ENCODE measurements at regions not wholly inside any gene's neighbourhood (a gene's known extent, or its start where the extent isn't known, plus 50 kb on each side); places are given as distances from the start of the nearest gene placed in this dataset.

DNA sequence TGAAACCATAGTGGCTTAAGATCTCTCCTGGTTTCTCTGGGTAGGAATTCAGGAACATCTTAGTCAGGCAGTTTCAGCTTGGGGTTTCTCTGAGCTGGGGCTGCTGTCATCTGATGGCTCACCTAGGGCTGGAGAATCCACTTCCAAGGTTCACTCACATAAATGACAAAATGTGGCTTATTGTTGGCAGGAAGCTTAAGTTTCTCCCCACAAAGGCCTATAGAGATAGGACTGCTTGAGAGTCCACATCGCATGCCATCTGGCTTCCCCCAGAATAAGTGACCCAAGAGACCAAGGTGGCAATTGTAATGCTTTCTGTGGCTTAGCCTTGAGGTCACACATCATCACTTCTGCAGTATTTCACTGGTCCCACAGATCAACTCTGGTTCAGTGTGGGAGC is 131.4 kb downstream of the EDN1 start:
- no peak for DNase-seq (ENCODE audit: low spot score)
- Mint-ChIP-seq H3K4me1 (peaks cover 27% of the 10 kb centered on the region), H3K27ac (no peak overlapping the region), H3K4me3 (no peak overlapping the region), H3K36me3 (peaks cover 9% of the 10 kb centered on the region; the same call in 1 of the 2 replicates), H3K9me3 (peaks cover 17% of the 10 kb centered on the region), H3K27me3 (ENCODE audit: low read depth) (no peaks in the 10 kb centered on the region)
- ChIA-PET POLR2A (no interaction called here), CTCF (interaction anchor here (0.7 kb wide), 1 partner anchor 62 kb away, joined by 3 read pairs; no protein-coding TSS in a partner anchor)
- ATAC-seq: no peak
- TF ChIP-seq, protein P1, sequence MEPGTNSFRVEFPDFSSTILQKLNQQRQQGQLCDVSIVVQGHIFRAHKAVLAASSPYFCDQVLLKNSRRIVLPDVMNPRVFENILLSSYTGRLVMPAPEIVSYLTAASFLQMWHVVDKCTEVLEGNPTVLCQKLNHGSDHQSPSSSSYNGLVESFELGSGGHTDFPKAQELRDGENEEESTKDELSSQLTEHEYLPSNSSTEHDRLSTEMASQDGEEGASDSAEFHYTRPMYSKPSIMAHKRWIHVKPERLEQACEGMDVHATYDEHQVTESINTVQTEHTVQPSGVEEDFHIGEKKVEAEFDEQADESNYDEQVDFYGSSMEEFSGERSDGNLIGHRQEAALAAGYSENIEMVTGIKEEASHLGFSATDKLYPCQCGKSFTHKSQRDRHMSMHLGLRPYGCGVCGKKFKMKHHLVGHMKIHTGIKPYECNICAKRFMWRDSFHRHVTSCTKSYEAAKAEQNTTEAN (CRISPR knock-in tag; IDR thresholded peaks at IDR 0.05): no peak
- TF ChIP-seq NFE2L1 (CRISPR knock-in tag; IDR thresholded peaks at IDR 0.05) (no peak), MXD4 (CRISPR knock-in tag; IDR thresholded peaks at IDR 0.05; ENCODE audit: borderline replicate concordance) (no peak), ZBTB21 (CRISPR knock-in tag; IDR thresholded peaks at IDR 0.05; ENCODE audit: borderline replicate concordance) (no peak)
- TF ChIP-seq, protein P2, sequence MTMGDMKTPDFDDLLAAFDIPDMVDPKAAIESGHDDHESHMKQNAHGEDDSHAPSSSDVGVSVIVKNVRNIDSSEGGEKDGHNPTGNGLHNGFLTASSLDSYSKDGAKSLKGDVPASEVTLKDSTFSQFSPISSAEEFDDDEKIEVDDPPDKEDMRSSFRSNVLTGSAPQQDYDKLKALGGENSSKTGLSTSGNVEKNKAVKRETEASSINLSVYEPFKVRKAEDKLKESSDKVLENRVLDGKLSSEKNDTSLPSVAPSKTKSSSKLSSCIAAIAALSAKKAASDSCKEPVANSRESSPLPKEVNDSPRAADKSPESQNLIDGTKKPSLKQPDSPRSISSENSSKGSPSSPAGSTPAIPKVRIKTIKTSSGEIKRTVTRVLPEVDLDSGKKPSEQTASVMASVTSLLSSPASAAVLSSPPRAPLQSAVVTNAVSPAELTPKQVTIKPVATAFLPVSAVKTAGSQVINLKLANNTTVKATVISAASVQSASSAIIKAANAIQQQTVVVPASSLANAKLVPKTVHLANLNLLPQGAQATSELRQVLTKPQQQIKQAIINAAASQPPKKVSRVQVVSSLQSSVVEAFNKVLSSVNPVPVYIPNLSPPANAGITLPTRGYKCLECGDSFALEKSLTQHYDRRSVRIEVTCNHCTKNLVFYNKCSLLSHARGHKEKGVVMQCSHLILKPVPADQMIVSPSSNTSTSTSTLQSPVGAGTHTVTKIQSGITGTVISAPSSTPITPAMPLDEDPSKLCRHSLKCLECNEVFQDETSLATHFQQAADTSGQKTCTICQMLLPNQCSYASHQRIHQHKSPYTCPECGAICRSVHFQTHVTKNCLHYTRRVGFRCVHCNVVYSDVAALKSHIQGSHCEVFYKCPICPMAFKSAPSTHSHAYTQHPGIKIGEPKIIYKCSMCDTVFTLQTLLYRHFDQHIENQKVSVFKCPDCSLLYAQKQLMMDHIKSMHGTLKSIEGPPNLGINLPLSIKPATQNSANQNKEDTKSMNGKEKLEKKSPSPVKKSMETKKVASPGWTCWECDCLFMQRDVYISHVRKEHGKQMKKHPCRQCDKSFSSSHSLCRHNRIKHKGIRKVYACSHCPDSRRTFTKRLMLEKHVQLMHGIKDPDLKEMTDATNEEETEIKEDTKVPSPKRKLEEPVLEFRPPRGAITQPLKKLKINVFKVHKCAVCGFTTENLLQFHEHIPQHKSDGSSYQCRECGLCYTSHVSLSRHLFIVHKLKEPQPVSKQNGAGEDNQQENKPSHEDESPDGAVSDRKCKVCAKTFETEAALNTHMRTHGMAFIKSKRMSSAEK (CRISPR knock-in tag; IDR thresholded peaks at IDR 0.05; ENCODE audit: borderline replicate concordance): no peak
- TF ChIP-seq, protein P3, sequence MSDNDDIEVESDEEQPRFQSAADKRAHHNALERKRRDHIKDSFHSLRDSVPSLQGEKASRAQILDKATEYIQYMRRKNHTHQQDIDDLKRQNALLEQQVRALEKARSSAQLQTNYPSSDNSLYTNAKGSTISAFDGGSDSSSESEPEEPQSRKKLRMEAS (CRISPR knock-in tag; IDR thresholded peaks at IDR 0.05): no peak
- TF ChIP-seq, protein P4, sequence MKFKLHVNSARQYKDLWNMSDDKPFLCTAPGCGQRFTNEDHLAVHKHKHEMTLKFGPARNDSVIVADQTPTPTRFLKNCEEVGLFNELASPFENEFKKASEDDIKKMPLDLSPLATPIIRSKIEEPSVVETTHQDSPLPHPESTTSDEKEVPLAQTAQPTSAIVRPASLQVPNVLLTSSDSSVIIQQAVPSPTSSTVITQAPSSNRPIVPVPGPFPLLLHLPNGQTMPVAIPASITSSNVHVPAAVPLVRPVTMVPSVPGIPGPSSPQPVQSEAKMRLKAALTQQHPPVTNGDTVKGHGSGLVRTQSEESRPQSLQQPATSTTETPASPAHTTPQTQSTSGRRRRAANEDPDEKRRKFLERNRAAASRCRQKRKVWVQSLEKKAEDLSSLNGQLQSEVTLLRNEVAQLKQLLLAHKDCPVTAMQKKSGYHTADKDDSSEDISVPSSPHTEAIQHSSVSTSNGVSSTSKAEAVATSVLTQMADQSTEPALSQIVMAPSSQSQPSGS (CRISPR knock-in tag; IDR thresholded peaks at IDR 0.05; ENCODE audit: borderline replicate concordance, low read depth): no peak
- TF ChIP-seq, protein P5, sequence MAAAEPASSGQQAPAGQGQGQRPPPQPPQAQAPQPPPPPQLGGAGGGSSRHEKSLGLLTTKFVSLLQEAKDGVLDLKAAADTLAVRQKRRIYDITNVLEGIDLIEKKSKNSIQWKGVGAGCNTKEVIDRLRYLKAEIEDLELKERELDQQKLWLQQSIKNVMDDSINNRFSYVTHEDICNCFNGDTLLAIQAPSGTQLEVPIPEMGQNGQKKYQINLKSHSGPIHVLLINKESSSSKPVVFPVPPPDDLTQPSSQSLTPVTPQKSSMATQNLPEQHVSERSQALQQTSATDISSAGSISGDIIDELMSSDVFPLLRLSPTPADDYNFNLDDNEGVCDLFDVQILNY (CRISPR knock-in tag; IDR thresholded peaks at IDR 0.05): no peak

DNA sequence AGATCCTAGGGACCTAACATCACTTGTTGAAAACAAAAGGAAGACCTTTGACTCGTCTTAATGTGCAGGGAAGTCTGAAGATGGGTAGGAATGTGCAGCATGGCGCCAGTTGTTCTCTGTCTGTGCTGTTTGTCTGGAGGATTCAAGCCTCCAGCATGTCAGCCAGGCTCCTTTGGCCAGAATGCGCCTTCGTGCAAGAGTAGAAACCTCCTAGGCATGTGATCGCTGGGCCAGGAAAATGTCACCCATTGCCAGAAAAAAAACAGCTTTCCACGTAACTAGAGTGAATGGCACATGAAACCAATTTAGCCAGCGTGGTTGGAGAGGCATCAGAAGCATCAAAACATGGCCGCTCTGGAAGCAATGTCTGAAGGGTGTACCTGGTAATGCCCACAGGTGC is 132.7 kb downstream of the EDN1 start:
- TF ChIP-seq ZNF671 (CRISPR knock-in tag; IDR thresholded peaks at IDR 0.05): no peak
- no peak for TF ChIP-seq NFE2L1 (CRISPR knock-in tag; IDR thresholded peaks at IDR 0.05)
- TF ChIP-seq SP1 (CRISPR knock-in tag; conservative IDR thresholded peaks at IDR 0.05): no peak
- TF ChIP-seq ZNF138 (CRISPR knock-in tag; conservative IDR thresholded peaks at IDR 0.05): no peak
- TF ChIP-seq MYBL2 (CRISPR knock-in tag; IDR thresholded peaks at IDR 0.05): no peak
- no peak for TF ChIP-seq NFATC4 (CRISPR knock-in tag; IDR thresholded peaks at IDR 0.05)
- TF ChIP-seq, protein P6, sequence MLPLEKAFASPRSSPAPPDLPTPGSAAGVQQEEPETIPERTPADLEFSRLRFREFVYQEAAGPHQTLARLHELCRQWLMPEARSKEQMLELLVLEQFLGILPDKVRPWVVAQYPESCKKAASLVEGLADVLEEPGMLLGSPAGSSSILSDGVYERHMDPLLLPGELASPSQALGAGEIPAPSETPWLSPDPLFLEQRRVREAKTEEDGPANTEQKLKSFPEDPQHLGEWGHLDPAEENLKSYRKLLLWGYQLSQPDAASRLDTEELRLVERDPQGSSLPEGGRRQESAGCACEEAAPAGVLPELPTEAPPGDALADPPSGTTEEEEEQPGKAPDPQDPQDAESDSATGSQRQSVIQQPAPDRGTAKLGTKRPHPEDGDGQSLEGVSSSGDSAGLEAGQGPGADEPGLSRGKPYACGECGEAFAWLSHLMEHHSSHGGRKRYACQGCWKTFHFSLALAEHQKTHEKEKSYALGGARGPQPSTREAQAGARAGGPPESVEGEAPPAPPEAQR (CRISPR knock-in tag; IDR thresholded peaks at IDR 0.05): no peak
- TF ChIP-seq, protein P7, sequence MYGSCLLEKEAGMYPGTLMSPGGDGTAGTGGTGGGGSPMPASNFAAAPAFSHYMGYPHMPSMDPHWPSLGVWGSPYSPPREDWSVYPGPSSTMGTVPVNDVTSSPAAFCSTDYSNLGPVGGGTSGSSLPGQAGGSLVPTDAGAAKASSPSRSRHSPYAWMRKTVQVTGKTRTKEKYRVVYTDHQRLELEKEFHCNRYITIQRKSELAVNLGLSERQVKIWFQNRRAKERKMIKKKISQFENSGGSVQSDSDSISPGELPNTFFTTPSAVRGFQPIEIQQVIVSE (CRISPR knock-in tag; IDR thresholded peaks at IDR 0.05; ENCODE audit: borderline replicate concordance): no peak
- TF ChIP-seq HMGA2 (CRISPR knock-in tag; IDR thresholded peaks at IDR 0.05): no peak
- no peak for TF ChIP-seq ZNF263 (CRISPR knock-in tag; IDR thresholded peaks at IDR 0.05; ENCODE audit: low read depth)
- no peak for TF ChIP-seq PRRX2 (CRISPR knock-in tag; IDR thresholded peaks at IDR 0.05)
- no peak for DNase-seq (ENCODE audit: low spot score)
- H3K4me1 Mint-ChIP-seq: peaks cover 40% of the 10 kb centered on the region
- ATAC-seq: no peak
- H3K4me3 Mint-ChIP-seq: no peak overlapping the region
- H3K9me3 Mint-ChIP-seq: peaks cover 11% of the 10 kb centered on the region
- ChIA-PET POLR2A (no interaction called here), CTCF (interaction anchor here (1.0 kb wide), 1 partner anchor 1113 kb away, joined by 3 read pairs; no protein-coding TSS in a partner anchor)
- H3K27me3 Mint-ChIP-seq (ENCODE audit: low read depth): no peaks in the 10 kb centered on the region
- no peak overlapping the region for H3K27ac Mint-ChIP-seq
- H3K36me3 Mint-ChIP-seq: peaks cover 9% of the 10 kb centered on the region; the same call in 1 of the 2 replicates
